ENCODE measurements at regions not wholly inside any gene's neighbourhood (a gene's known extent, or its start where the extent isn't known, plus 50 kb on each side); places are given as distances from the start of the nearest gene placed in this dataset.
"Not testable (repeated sequence)": the region's sequence is repeated elsewhere in the genome, so short reads cannot be mapped to it uniquely, and the experiment has no call there.

DNA sequence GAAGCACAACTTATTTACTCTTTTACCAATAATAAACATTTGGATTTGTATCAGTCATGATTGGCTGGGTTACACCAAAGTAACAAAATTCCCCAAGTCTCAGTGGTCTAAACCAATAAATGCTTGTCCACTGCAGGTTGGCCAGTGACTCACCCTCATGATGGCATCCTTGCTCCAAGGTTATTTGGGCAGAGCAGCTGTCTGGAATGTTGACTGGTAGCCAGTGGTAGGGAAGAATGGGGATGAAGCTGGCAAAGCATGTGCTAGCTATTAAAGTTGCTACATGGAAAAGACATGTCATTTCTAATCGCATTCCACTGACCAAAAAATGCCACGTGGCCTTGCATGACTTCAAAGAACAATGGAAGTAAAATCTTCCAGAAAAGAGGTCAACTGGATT lies 1168.7 kb upstream of the CELF2 start:
- DNase-seq: no peak

- no peak for DNase-seq
These were observed 1167.3 kb upstream of the CELF2 start for GRCh38 chr10:9850415-9850814.

GRCh38 chr10:9851808-9852207 lies 1165.9 kb upstream of the CELF2 start:
- no peak for DNase-seq

GRCh38 chr10:9853405-9854355 lies 1164.0 kb upstream of the CELF2 start:
- DNase-seq: no peak

- not testable (repeated sequence) for DNase-seq
These were observed 1162.2 kb upstream of the CELF2 start for GRCh38 chr10:9855451-9855850.

DNA sequence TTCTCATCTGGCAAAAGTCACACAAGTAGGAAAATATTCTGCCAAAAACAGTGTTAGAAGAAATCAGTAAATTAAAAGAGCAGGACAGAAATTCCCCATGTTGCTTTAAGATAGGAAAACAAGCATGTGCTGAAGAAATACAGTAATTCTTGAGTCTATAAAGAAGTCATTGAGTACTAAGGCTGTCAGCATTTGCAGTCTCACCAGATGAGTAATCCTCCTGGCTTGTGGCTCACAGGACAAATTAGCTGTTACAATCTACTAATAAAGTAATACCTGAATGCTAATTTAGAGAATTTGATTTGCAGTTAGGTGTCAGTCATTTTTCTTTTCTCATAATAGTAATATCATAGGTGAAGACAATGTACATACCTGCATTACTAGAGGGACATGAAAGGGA lies 1158.9 kb upstream of the CELF2 start:
- DNase-seq: no peak

DNA sequence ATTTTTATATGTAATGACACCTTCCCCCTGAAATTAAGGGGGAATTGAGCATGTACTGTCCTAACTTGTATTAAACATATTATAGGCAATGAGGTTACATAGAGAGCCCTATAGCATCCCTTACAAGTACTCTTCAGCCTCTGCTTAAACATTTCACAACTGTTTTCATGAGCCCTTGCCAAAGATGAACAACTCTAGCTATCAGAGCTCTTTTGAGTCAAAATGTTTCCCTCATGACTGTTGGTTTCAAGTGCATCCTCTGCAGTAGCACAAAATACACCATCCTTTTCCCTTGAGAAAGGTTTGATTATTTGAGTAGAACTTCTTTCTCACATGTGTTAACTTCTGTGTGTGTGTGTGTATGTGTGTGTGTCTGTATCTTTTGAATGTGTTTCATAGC lies 1157.6 kb upstream of the CELF2 start:
- DNase-seq: no peak

- no peak for DNase-seq
These were observed 1154.0 kb upstream of the CELF2 start for GRCh38 chr10:9863559-9864121.

DNA sequence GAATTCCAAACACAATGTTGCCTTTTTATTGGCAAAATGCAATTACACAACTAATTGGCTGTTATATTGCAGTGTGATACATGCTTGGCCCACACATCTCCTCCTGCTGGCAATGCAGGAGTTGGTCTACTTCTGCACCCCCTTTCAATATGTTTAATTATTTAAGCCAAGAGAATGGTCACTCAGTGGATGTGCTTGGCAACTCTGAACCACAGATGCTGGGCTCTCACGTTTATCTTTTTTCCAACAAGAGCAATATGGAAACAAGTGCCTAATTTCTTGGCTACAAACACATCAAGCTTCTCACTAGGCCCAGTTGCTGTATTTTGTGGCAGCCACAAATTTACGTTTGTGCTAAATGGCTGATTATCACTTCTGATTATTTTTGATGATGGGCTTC lies 1149.2 kb upstream of the CELF2 start:
- no peak for DNase-seq

GRCh38 chr10:9869205-9869604 lies 1148.5 kb upstream of the CELF2 start:
- no peak for DNase-seq

- DNase-seq: no peak
These were observed 1148.0 kb upstream of the CELF2 start for GRCh38 chr10:9869606-9870176.

- no peak for DNase-seq
These were observed 1142.3 kb upstream of the CELF2 start for GRCh38 chr10:9875353-9875752.

DNA sequence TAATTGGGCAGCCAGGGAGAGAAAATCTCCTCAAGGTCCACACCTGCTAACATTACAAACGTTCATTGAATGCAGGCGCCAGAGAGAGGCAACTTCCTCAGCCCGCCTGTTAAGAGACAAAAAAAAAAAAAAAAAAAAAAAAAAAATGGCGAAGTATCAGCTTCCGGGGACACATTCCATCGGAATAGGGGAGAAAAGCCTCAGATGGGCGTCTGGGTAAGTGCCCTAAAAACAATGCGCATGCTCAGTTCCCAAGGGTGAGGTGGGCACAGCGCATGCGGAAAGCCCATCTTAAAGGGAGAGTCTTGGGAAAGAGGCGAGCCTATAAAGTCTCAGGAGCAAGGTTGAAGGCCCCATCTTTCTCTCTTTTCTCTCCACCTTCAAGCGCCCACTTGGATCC lies 1139.7 kb upstream of the CELF2 start:
- no peak for DNase-seq

DNA sequence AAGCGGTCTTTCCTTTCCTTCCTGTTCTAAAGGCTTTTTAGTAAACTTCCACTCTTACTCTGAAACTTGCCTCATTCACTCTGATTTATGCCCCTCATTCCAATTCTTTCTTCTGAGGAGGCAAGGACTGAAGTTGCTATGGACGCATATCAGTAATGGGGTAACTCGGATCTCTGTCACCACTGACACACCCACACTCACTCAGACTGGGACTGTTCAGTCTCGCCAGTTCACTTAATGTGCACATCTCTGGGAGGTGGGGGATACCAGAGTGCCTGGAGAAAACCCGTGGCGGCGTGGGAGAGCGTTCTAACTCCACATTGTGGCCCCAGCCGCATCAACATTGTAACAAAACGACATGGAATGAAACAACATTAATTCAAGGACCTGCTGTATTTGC lies 1139.3 kb upstream of the CELF2 start:
- DNase-seq: no peak

DNA sequence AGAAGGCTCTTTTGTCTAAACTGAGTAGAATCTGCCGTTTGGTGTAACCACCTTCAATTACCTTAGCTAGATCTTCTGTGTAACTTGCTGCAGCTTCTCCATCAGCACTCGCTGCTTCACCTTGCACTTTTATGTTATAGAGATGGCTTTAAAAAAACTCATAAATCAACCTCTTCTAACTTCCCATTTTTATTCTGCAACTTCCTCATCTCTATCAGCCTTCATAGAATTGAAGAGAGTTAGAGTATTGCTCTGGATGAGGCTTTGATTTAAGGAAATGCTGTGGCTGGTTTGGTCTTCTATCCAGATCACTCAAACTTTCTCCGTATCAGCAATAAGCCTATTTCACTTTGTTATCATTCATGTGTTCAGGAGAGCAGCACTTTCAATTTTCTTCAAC lies 1131.9 kb upstream of the CELF2 start:
- DNase-seq: no peak

DNA sequence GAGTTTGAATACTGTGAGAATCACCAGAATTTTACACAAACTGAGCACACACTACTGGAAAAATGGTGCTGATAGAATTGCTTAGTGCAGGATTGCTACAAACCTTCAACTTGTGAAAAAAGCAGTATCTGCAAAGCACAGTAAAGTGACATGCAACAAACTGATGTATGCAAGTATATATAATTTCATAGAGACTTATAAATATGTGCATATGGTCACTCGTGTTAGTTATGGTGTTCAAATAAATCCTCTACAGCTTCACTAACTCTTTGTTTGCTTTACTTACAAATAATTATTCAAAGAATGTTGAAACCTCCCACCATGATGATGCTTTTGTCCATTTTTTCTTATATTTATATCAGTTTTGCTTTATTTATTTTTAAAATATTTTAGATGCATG lies 1130.9 kb upstream of the CELF2 start:
- no peak for DNase-seq

DNA sequence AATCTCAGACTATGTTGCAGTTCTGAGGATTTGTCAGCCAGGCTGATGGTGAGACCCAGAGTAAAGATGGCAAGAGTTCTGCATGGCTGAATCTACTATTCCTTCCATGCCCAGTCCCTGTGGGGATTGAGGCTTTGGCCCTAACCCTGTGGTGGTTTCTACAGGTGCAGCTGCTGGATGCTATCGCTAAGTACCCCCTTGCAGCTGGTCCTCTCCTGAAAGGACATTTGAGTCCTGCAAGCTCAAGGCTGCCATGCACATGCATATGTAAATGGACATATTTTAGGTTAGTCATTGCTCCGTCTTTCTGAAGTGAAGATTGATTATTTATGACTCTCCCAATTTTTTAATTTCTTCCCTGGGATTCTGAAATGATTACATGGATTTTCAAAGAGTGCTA lies 1122.2 kb upstream of the CELF2 start:
- DNase-seq: no peak

- no peak for DNase-seq
These were observed 1121.7 kb upstream of the CELF2 start for GRCh38 chr10:9895981-9896380.

DNA sequence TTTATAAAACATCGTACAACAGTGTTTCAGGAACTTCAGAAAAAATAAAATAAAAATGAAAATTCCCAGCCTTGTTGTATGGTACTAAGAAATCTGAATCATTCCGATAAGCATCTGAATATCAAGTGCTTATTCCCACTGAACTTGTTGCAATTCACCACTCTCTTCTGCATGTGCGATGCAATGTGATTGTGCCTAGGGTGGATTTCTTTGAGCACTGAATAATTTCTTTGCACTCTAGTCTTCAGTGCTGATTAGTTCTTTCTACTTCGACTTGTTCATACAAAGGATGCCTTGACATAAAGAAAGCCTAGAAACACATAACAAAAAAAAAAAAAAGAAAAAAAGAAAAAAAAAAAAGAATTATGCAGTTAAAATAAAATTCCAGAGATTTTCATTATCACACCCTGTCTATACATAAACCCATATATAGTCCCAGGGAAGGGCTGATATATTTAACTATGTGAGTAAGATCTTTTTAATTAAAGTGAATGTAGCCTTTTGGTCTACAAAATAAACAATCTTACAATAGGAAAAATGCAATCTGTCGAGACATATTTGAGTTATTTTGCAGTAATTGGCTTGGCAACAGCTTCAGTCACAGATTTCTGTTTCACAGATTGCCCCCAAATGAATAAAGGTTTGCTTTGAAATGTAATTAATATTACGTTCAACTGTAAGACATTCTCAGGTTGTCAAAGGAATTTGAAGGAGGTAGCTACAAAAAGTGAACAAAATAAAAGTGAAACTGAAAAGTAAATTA lies 1118.9 kb upstream of the CELF2 start:
- no peak for DNase-seq

DNA sequence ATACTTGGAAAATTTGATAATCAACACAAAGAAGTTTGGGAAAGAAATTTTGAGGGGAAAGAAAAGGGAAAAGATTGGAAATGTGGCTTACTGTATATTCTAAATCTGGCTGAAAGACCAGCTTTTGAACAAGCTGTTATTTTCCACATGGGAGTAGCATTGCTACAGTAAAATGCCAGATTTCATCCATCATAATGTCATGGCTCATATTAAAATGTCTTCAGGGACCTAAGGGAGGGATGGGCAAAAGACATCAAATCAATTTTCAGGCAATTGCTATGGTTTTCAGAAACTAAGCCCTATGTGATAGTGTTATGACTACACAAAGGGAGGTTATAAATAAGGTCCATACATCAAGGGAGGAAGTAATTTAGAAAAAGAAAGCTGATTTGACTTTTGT lies 1116.9 kb upstream of the CELF2 start:
- no peak for DNase-seq

GRCh38 chr10:9901971-9902370 lies 1115.7 kb upstream of the CELF2 start:
- DNase-seq: no peak

- no peak for DNase-seq
These were observed 1107.2 kb upstream of the CELF2 start for GRCh38 chr10:9910446-9910845.

- no peak for DNase-seq
These were observed 1106.2 kb upstream of the CELF2 start for GRCh38 chr10:9911488-9911887.
